H1 (cell line): ENCODE measurements at regions not wholly inside any gene's neighbourhood (a gene's known extent, or its start where the extent isn't known, plus 50 kb on each side); places are given as distances from the start of the nearest gene placed in this dataset.

ENCODE experiments used
- EZH2 ChIP-seq: fragments of 200-600 bp; sonication (generic); IDR thresholded peaks from 2 replicates; pipeline ENCODE4 v1.7.1; 2012; ENCODE audit warnings: low read depth, mild to moderate bottlenecking, moderate library complexity, low read length, inconsistent platforms; ENCODE audit not compliant: severe bottlenecking
- KDM1A ChIP-seq: fragments of 200-600, 300-600 bp; sonication (generic); IDR thresholded peaks from 2 replicates; pipeline ENCODE4 v1.7.1; 2016; ENCODE audit warnings: mild to moderate bottlenecking, low read length, borderline replicate concordance
- KDM4A ChIP-seq: IDR thresholded peaks from one replicate; pipeline ENCODE4 v1.7.1; 2012; ENCODE audit warnings: low read depth, mild to moderate bottlenecking, moderate library complexity, low read length, inconsistent platforms; ENCODE audit not compliant: severe bottlenecking

GRCh38 chr2:146950911-146951310, 893.9 kb upstream of the ACVR2A start (continued):
- no peak for TF ChIP-seq KDM4A
- no peak for TF ChIP-seq EZH2
- TF ChIP-seq KDM1A, result no peak
- TF ChIP-seq, all 59 proteins: peak for 0
